ENCODE measurements at regions not wholly inside any gene's neighbourhood (a gene's known extent, or its start where the extent isn't known, plus 50 kb on each side); places are given as distances from the start of the nearest gene placed in this dataset.
"Not testable (repeated sequence)": the region's sequence is repeated elsewhere in the genome, so short reads cannot be mapped to it uniquely, and the experiment has no call there.

DNA sequence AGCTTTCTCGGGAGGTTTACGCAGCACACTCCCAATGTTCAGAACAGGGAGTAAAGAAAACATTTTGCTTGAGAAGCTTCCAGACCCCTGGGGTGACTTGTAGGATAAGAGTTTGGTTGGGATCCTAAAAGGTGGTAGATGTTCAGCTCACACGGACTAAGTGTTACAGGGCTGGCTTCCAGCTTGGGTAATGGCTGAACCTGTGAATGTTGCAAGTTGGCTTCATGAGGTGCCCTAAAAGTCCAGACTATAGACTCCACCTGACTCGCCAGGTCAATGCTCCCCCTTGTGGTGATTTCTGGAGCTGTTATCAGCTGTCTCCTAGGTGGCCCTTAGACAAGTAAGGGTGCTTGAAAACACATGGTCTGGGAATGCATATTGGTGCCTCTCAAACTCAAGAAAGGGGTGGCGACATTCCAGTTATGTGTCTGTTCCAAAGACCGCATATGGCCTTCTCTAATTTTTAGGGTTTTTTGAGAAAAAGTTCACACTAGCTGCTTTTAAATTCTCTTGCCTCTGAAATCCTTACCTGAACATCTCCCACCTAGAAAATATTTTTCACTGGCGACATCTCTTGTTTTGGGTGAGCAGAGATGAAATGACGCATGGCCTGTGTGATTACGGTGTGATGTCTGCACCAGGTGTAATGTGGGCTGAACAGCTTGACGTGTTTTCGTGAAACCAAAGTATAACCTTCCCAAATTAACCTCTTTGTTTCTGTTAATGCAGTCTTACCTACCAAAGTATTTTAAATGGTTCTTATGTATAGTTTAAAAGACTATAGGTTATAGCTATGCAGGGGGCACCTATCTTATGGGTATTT lies 175.7 kb upstream of the KBTBD8 start:
- TF ChIP-seq JUND (IDR thresholded peaks at IDR 0.05; ENCODE audit: low read depth): no peak
- in situ Hi-C loops (cut with HindIII; ENCODE audit: low pct_unique_long_range_greater_than_20kb, low sequenced_read_pairs): no loop called here
- DNase-seq (ENCODE audit: low read depth in 1 of 2, low spot score in 1 of 2): peak; percentile 8 to 86

DNA sequence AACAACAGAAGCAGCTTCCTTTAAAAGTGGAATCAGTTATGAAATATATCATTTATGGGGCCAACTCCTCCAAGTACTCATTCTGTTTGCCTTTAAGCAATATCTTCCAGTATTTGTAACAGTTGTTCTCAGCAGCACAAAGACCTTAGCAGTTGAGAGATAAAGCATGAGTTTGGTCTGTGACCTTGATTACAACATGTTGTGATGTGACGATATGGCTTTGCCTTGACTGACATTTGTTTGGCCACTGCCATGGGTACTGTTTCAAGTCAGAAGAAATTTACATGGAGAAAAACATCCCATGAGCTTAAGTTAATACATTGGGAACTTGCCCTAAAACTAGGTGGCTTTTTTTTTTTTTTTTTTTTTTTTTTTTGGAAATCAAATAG lies 175.1 kb upstream of the KBTBD8 start:
- DNase-seq (ENCODE audit: low read depth in 1 of 2, low spot score in 1 of 2): no peak
- in situ Hi-C loops (cut with HindIII; ENCODE audit: low pct_unique_long_range_greater_than_20kb, low sequenced_read_pairs): no loop called here
- TF ChIP-seq JUND (IDR thresholded peaks at IDR 0.05; ENCODE audit: low read depth): no peak

DNA sequence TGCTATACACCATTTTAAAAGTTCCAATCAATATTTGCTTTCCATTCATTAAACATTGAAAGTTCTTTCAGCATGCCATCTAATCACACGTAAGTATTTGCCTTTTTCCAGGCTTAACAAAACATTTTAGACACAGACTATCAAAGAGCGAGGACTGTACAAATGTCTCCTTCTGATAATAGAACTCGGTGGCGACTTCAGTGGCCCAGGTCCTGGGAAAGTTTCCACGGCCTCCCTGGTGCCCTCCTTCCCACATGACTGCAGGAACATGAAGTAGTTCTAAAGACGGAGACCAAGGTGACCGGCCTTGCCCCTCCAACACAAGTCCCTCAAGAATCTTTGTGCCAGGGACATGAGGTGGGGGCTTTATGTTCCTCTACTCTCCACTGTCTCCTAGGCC lies 174.6 kb upstream of the KBTBD8 start:
- in situ Hi-C loops (cut with HindIII; ENCODE audit: low pct_unique_long_range_greater_than_20kb, low sequenced_read_pairs): no loop called here
- TF ChIP-seq JUND (IDR thresholded peaks at IDR 0.05; ENCODE audit: low read depth): no peak
- no peak for DNase-seq (ENCODE audit: low read depth in 1 of 2, low spot score in 1 of 2)

DNA sequence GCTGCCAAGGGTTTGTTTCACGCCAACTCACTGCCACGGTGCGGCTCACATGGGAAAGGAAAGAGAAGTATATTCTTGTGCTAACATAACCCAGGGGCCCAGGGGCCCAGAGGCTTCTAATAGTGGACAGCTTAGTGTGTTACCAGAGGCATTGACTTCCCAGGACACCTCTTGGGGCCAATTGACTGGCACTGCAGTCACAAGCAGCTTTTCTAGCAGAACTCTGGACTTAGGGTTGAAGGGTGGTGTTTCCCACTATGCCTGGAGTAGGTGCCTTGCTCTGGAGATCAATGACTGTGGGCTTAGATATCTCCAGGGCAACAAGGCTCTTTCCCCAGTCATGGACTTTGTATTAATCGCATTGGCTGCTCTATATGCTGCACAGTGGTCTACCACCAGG lies 172.7 kb upstream of the KBTBD8 start:
- no peak for DNase-seq (ENCODE audit: low read depth in 1 of 2, low spot score in 1 of 2)
- no peak for TF ChIP-seq JUND (IDR thresholded peaks at IDR 0.05; ENCODE audit: low read depth)
- in situ Hi-C loops (cut with HindIII; ENCODE audit: low pct_unique_long_range_greater_than_20kb, low sequenced_read_pairs): no loop called here

DNA sequence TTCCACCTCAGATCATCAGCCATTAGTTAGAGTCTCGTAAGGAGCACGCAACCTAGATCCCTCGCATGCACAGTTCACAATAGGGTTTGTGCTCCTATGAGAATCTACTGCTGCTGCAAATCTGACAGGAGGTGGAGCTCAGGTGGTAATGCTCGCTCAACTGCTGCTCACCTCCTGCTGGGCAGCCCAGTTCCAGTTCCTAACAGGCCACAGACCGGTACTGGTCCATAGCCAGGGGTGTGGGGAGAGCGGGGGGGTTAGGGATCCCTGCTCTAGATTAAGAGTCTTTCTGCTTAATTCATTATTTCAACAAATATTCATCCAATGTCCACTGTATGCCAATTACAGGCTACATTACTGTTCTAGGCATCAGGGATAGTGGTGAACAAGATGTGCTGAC lies 170.4 kb upstream of the KBTBD8 start:
- no peak for DNase-seq (ENCODE audit: low read depth in 1 of 2, low spot score in 1 of 2)
- no peak for TF ChIP-seq JUND (IDR thresholded peaks at IDR 0.05; ENCODE audit: low read depth)
- in situ Hi-C loops (cut with HindIII; ENCODE audit: low pct_unique_long_range_greater_than_20kb, low sequenced_read_pairs): no loop called here

DNA sequence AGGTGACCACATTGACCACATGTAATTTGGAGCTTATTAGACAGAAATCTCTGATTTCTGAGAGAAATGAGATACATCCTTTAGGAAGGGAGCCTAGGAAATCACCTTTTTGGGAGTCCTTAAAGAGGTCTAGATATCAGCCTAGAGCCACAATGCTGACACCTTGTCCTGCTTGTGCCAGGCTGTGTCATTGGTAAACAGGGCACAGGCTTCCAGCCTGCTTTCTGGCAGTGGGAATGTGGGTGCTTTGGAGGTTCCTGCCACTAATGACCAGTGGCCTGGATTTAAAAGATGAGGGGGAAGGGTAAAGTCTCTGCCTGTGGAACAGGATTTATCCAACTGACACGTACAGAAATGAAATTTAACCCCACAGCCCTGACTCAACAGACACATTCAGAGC lies 169.8 kb upstream of the KBTBD8 start:
- TF ChIP-seq JUND (IDR thresholded peaks at IDR 0.05; ENCODE audit: low read depth): no peak
- no peak for DNase-seq (ENCODE audit: low read depth in 1 of 2, low spot score in 1 of 2)
- in situ Hi-C loops (cut with HindIII; ENCODE audit: low pct_unique_long_range_greater_than_20kb, low sequenced_read_pairs): no loop called here

DNA sequence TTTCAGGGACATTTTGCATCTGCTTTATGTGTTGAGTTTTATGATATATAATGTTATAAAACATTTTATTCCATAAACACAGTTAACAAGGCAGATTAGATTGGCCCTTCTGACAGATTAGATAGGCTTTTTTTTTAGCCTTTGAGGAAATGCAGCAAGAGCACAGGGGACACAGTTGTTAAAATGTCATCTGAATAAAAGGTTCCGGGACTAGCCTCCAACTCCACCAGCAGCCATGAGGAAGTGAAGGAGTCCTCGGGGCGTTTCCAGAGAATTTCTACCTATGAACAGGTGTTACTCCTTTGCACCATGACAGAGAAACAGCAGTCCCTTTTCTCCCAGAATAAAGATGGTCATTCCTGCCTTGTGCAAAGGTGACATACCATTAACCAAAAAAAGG lies 167.8 kb upstream of the KBTBD8 start:
- no peak for TF ChIP-seq JUND (IDR thresholded peaks at IDR 0.05; ENCODE audit: low read depth)
- no peak for DNase-seq (ENCODE audit: low read depth in 1 of 2, low spot score in 1 of 2)
- in situ Hi-C loops (cut with HindIII; ENCODE audit: low pct_unique_long_range_greater_than_20kb, low sequenced_read_pairs): no loop called here

DNA sequence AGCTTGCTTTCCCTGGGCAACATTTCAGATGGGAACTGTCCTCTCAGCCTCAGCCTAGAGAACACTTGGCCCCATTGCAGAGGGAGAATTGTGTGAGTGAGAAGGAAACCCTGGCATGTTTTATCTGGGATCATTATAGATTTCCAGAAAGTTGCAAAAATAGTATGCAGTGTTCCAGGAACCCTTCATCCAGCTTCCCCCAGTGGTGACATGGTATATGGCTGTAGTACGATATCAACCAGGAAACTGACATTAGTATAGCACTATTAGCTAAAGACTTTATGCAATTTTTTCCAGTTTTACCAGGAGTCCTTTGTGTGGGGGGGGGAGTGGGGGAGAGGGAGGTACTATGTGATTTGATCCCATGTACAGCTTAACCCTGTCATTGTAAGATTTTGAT lies 166.2 kb upstream of the KBTBD8 start:
- in situ Hi-C loops (cut with HindIII; ENCODE audit: low pct_unique_long_range_greater_than_20kb, low sequenced_read_pairs): no loop called here
- DNase-seq (ENCODE audit: low read depth in 1 of 2, low spot score in 1 of 2): no peak
- TF ChIP-seq JUND (IDR thresholded peaks at IDR 0.05; ENCODE audit: low read depth): no peak

DNA sequence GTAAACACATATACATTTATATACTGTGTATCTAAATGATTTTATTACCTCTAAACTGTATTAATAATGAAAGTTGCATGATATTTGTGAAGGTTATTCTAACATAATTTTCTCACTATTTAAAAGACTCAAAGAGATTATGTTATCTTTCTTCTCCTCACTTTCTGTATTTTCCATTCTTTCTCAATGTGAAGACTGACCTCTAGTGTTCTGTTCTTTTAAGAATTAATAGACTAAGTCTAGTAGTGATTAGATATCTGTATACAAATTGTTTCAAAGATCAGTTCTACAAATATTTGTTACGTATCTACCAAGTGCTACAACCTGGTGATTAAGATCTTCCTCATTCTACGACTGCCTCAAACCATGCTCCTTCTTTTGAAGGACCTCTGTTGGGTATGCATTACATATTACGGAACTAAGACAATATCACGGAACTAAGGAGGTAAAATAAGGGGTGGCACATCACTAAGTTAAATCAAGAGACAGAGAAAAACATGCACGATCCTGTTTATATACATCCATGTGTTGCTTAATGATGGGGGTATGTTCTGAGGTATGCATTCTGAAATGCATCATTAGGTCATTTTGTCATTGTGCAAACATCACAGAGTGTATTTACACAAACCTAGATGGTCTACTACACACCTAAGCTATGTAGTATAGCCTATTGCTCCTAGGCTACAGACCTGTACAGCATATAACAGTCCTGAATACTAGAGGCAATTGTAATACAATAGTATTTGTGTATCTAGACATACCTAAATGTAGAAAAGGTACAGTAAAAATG lies 161.5 kb upstream of the KBTBD8 start:
- DNase-seq (ENCODE audit: low read depth in 1 of 2, low spot score in 1 of 2): peak in 1 of 2 experiments; percentile 24
- in situ Hi-C loops (cut with HindIII; ENCODE audit: low pct_unique_long_range_greater_than_20kb, low sequenced_read_pairs): no loop called here
- TF ChIP-seq JUND (IDR thresholded peaks at IDR 0.05; ENCODE audit: low read depth): no peak

DNA sequence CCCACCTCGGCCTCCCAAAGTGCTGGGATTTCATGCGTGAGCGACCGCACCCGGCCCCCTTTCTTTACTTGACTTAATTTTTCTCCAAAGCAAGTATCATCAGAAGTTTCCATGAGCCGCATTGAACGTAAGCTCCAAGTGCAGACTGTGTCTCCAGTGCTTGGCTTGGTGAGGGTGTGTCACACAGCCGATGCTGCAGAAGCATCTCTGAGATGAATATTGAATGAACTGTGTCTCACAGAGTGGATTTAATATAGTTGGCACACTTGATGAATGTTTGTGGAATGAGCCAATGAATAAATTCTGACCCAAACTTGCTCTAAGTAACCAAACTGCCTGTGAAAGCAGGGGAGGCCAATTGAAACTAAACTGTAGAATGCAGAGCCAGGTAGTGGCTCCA lies 159.4 kb upstream of the KBTBD8 start:
- no peak for DNase-seq (ENCODE audit: low read depth in 1 of 2, low spot score in 1 of 2)
- no peak for TF ChIP-seq JUND (IDR thresholded peaks at IDR 0.05; ENCODE audit: low read depth)
- in situ Hi-C loops (cut with HindIII; ENCODE audit: low pct_unique_long_range_greater_than_20kb, low sequenced_read_pairs): no loop called here

DNA sequence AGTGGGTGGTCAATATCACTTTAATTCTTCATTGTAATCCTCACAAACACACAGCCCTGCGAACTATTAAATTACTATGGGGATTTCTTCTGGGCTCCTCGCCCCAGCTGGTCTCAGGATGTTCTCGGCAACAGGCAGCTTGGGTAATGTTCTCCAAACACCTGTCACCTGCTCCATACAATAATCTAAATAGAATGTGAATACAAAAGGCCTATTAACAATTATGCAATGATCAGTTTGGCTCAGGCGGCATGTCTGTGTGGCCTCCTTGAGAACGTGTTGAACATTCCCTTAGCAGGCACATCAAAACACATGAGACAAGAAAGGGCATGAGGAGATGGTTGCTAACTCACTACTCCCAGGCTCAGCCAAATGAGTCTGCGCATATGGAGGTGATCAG lies 158.6 kb upstream of the KBTBD8 start:
- no peak for DNase-seq (ENCODE audit: low read depth in 1 of 2, low spot score in 1 of 2)

DNA sequence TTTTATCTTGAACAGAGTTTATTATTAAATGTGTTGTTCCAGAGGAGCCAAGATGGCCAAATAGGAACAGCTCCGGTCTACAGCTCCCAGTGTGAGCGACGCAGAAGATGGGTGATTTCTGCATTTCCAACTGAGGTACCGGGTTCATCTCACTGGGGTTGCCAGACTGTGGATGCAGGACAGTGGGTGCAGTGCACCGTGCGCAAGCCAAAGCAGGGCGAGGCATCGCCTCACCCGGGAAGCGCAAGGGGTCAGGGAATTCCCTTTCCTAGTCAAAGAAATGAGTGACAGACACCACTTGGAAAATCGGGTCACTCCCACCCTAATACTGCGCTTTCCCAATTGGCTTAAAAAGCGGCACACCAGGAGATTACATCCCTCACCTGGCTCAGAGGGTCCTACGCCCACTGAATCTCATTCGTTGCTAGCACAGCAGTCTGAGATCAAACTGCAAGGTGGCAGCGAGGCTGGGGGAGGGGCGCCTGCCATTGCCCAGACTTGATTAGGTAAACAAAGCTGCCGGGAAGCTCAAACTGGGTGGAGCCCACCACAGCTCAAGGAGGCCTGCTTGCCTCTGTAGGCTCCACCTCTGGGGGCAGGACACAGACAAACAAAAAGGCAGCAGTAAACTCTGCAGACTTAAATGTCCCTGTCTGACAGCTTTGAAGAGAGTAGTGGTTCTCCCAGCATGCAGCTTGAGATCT lies 155.2 kb upstream of the KBTBD8 start:
- DNase-seq (ENCODE audit: low read depth in 1 of 2, low spot score in 1 of 2); in situ Hi-C loops (cut with HindIII; ENCODE audit: low pct_unique_long_range_greater_than_20kb, low sequenced_read_pairs): not testable (repeated sequence)

More for the DNA sequence above, 158.6 kb upstream of the KBTBD8 start:
- TF ChIP-seq JUND (IDR thresholded peaks at IDR 0.05; ENCODE audit: low read depth): no peak
- in situ Hi-C loops (cut with HindIII; ENCODE audit: low pct_unique_long_range_greater_than_20kb, low sequenced_read_pairs): no loop called here

Measured in T47D (cell line).